ENCODE measurements at regions not wholly inside any gene's neighbourhood (a gene's known extent, or its start where the extent isn't known, plus 50 kb on each side); places are given as distances from the start of the nearest gene placed in this dataset.

DNA sequence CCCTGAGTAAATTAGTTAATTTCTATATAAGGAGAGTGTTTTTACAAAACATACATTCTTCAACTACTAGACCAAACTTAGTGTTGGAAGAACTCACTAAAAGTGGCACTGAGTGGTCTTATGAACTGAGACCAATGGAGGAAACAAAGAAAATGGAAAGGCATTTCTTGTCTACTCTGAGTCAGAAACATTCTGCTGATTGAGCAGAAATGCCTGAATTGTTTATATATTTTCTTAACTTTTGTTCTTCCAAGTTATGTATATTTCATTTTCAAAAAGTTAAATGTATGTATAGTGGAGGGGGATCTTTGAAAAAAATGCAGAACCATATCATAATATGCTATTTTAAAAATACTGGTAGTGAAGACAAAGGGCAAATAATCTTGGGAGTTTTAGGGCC is 320.7 kb downstream of the HGF start:
- TF ChIP-seq TAF1 (IDR thresholded peaks at IDR 0.05; ENCODE audit: borderline replicate concordance, insufficient read depth, low read length), result no peak
- TF ChIP-seq FOXP2 (optimal IDR thresholded peaks at IDR 0.05; ENCODE audit: borderline replicate concordance, extremely low read depth, extremely low read length, insufficient read depth), result no peak

DNA sequence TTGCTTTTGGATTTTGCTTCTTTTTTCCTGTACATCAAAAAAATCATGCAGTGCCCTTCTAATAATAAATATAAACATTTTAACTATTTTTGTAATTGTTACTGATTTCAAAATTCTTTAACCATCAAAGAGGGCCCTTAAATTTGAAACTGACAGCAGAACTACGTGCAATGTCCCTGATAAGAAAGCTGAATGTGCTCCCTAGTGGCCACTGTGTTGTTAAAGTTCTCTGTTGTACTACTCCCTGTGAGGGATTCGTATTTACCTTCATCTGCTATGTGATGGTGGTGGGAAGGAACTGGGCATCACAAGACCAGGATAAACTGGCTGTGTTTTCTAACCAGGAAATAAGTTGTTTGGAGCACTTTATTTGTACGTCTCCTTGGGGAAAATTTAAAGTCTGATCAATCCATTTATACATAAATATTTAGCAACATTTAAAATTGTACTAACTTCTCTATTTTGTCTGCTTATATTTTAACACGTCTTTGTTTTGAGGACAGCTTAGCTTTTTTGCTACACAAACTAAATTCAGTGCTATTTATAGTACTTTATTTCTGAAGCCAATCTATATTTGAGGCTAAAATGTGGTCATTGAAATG is 322.4 kb downstream of the HGF start:
- no peak for TF ChIP-seq TAF1 (IDR thresholded peaks at IDR 0.05; ENCODE audit: borderline replicate concordance, insufficient read depth, low read length)
- TF ChIP-seq, protein P1, sequence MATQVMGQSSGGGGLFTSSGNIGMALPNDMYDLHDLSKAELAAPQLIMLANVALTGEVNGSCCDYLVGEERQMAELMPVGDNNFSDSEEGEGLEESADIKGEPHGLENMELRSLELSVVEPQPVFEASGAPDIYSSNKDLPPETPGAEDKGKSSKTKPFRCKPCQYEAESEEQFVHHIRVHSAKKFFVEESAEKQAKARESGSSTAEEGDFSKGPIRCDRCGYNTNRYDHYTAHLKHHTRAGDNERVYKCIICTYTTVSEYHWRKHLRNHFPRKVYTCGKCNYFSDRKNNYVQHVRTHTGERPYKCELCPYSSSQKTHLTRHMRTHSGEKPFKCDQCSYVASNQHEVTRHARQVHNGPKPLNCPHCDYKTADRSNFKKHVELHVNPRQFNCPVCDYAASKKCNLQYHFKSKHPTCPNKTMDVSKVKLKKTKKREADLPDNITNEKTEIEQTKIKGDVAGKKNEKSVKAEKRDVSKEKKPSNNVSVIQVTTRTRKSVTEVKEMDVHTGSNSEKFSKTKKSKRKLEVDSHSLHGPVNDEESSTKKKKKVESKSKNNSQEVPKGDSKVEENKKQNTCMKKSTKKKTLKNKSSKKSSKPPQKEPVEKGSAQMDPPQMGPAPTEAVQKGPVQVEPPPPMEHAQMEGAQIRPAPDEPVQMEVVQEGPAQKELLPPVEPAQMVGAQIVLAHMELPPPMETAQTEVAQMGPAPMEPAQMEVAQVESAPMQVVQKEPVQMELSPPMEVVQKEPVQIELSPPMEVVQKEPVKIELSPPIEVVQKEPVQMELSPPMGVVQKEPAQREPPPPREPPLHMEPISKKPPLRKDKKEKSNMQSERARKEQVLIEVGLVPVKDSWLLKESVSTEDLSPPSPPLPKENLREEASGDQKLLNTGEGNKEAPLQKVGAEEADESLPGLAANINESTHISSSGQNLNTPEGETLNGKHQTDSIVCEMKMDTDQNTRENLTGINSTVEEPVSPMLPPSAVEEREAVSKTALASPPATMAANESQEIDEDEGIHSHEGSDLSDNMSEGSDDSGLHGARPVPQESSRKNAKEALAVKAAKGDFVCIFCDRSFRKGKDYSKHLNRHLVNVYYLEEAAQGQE (IDR thresholded peaks at IDR 0.05; ENCODE audit: insufficient read depth in 1 of 2, low read depth in 2 of 2, low read length in 2 of 2), result no peak
- no peak for TF ChIP-seq FOXP2 (optimal IDR thresholded peaks at IDR 0.05; ENCODE audit: borderline replicate concordance, extremely low read depth, extremely low read length, insufficient read depth)
- no peak for TF ChIP-seq POLR2AphosphoS5 (IDR thresholded peaks at IDR 0.05; ENCODE audit: low read depth, low read length)
- TF ChIP-seq SIN3A (IDR thresholded peaks at IDR 0.05; ENCODE audit: borderline replicate concordance, insufficient read depth, low read length), result no peak

DNA sequence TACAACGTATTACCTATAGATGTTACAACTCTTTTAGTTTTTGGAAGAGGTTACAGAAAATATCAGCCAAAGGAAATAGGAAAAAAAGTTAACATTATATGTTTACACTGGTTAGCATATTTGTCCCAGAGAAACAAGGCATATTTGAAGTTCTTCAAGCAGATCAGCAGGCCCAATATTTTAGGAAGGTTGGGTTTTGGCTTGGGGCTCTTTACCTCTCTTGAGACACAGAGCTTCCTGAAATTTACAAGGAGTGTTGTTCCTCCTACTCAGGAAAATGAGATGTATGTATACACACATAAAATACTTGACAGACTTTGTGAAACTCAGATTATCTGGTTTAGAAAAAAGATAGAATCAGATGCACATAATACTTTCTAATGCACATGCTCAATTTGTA is 323.6 kb downstream of the HGF start:
- no peak for TF ChIP-seq POLR2AphosphoS5 (IDR thresholded peaks at IDR 0.05; ENCODE audit: low read depth, low read length)
- TF ChIP-seq FOXP2 (optimal IDR thresholded peaks at IDR 0.05; ENCODE audit: borderline replicate concordance, extremely low read depth, extremely low read length, insufficient read depth), result no peak
- no peak for TF ChIP-seq SIN3A (IDR thresholded peaks at IDR 0.05; ENCODE audit: borderline replicate concordance, insufficient read depth, low read length)
- TF ChIP-seq, protein P1 (IDR thresholded peaks at IDR 0.05; ENCODE audit: insufficient read depth in 1 of 2, low read depth in 2 of 2, low read length in 2 of 2), result no peak
- TF ChIP-seq TAF1 (IDR thresholded peaks at IDR 0.05; ENCODE audit: borderline replicate concordance, insufficient read depth, low read length), result no peak

DNA sequence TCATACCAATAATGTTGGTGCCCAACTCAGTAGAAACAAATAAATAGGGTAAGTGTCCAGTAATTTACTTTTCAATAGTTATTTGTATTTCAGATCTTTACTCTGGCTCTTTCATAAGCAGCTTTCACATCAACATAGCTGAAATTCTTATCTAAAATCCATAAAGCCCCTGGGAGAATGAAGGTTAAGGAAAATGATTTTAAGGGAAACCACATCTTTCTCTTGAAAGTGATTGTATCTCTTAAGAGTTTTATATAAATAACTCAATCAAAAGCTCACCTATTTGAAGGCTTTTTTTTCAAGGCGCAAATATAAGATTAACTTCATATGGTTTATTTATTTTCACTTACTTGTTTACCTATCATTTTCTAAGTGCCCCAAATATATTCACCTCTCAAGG is 324.4 kb downstream of the HGF start:
- TF ChIP-seq, protein P1 (IDR thresholded peaks at IDR 0.05; ENCODE audit: insufficient read depth in 1 of 2, low read depth in 2 of 2, low read length in 2 of 2), result no peak
- TF ChIP-seq TAF1 (IDR thresholded peaks at IDR 0.05; ENCODE audit: borderline replicate concordance, insufficient read depth, low read length) (no peak), FOXP2 (optimal IDR thresholded peaks at IDR 0.05; ENCODE audit: borderline replicate concordance, extremely low read depth, extremely low read length, insufficient read depth) (no peak), POLR2AphosphoS5 (IDR thresholded peaks at IDR 0.05; ENCODE audit: low read depth, low read length) (no peak), SIN3A (IDR thresholded peaks at IDR 0.05; ENCODE audit: borderline replicate concordance, insufficient read depth, low read length) (no peak)

DNA sequence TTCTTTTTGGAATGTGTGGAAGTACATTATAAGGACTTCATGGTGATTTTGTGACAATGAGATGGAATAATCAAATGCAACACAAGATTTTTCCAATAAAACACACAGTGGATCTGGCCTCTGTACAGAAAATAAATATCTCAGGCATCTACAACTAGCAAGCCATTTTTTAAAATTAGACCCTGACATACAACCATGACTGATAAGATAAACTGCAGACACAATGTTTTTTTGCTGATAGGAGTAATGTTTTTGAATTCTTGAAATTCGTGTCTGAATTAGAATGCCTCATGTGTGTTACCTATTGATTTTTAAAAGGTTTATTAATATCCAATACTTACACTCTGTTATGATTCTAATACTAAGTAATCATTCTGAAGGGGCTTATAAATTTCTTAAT is 328.1 kb downstream of the HGF start:
- TF ChIP-seq SIN3A (IDR thresholded peaks at IDR 0.05; ENCODE audit: borderline replicate concordance, insufficient read depth, low read length) (no peak), POLR2AphosphoS5 (IDR thresholded peaks at IDR 0.05; ENCODE audit: low read depth, low read length) (no peak), TAF1 (IDR thresholded peaks at IDR 0.05; ENCODE audit: borderline replicate concordance, insufficient read depth, low read length) (no peak), FOXP2 (optimal IDR thresholded peaks at IDR 0.05; ENCODE audit: borderline replicate concordance, extremely low read depth, extremely low read length, insufficient read depth) (no peak)
- TF ChIP-seq, protein P1 (IDR thresholded peaks at IDR 0.05; ENCODE audit: insufficient read depth in 1 of 2, low read depth in 2 of 2, low read length in 2 of 2), result no peak

Measured in PFSK-1 (cell line).